PC-9 (cell line): ENCODE measurements at regions not wholly inside any gene's neighbourhood (a gene's known extent, or its start where the extent isn't known, plus 50 kb on each side); places are given as distances from the start of the nearest gene placed in this dataset.

ENCODE experiments used
- CTCF ChIP-seq: fragments of 200-600 bp; sonication (generic); conservative IDR thresholded peaks from 2 replicates; pipeline ENCODE4 v1.6.1; 2017; ENCODE audit warnings: mixed run types, antibody characterized with exemption, mild to moderate bottlenecking, moderate library complexity
- EZH2 ChIP-seq: fragments of 200-600 bp; sonication (generic); IDR thresholded peaks from 2 replicates; pipeline ENCODE4 v1.8.0; 2017; ENCODE audit warnings: antibody characterized with exemption, low read depth

DNA sequence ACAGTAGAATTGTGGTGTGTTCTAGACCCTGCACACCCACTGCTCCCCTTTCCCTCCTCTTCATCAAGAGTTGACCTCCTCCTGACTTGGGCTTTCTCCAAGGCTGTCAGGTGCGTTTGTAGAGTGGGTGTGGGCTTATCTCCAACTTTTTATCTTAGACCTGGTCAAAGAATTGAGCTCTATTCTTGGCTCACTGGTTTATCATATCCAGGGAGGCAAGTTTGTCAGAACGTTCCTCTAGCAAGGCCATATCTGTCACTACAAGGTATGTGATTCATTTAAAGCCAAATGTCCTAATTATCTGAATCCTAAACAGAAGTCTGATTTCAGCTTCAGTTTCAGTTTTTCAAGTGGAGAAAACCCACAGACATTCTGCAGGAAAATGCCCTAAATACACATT, 117.1 kb upstream of the MGAT5 start:
- TF ChIP-seq CTCF, result no peak
- TF ChIP-seq EZH2, result no peak
